ENCODE measurements at regions not wholly inside any gene's neighbourhood (a gene's known extent, or its start where the extent isn't known, plus 50 kb on each side); places are given as distances from the start of the nearest gene placed in this dataset.

- H3K27ac ChIP-seq = no peak overlapping the region
- no peaks in the 10 kb centered on the region for H3K36me3 ChIP-seq
- no peak overlapping the region for H3K4me3 ChIP-seq
- TF ChIP-seq CTCF (IDR thresholded peaks at IDR 0.05) = no peak
- intact Hi-C loops (cut with DNase I) = no loop called here
- H3K4me1 ChIP-seq = no peaks in the 10 kb centered on the region
- H3K9me3 ChIP-seq = no peaks in the 10 kb centered on the region
- no peak for DNase-seq
- H3K9ac ChIP-seq (ENCODE audit: low read depth in 2 of 2, low read length in 2 of 2) = no peak overlapping the region
- H3K27me3 ChIP-seq = no peaks in the 10 kb centered on the region
Measured at GRCh38 chr5:124276166-124276565, 470.3 kb downstream of the ZNF608 start.

GRCh38 chr5:124274949-124275348, 471.5 kb downstream of the ZNF608 start:
- no peaks in the 10 kb centered on the region for H3K9me3 ChIP-seq
- no peaks in the 10 kb centered on the region for H3K36me3 ChIP-seq
- H3K4me3 ChIP-seq = no peak overlapping the region
- H3K9ac ChIP-seq (ENCODE audit: low read depth in 2 of 2, low read length in 2 of 2) = no peak overlapping the region
- H3K27me3 ChIP-seq = no peaks in the 10 kb centered on the region
- TF ChIP-seq CTCF (IDR thresholded peaks at IDR 0.05) = no peak
- H3K4me1 ChIP-seq = no peaks in the 10 kb centered on the region
- DNase-seq = no peak
- intact Hi-C loops (cut with DNase I) = no loop called here
- H3K27ac ChIP-seq = no peak overlapping the region

- intact Hi-C loops (cut with DNase I) = no loop called here
- DNase-seq = no peak
- H3K36me3 ChIP-seq = no peaks in the 10 kb centered on the region
- no peak for TF ChIP-seq CTCF (IDR thresholded peaks at IDR 0.05)
- no peak overlapping the region for H3K4me3 ChIP-seq
- no peak overlapping the region for H3K27ac ChIP-seq
- no peak overlapping the region for H3K9ac ChIP-seq (ENCODE audit: low read depth in 2 of 2, low read length in 2 of 2)
- no peaks in the 10 kb centered on the region for H3K27me3 ChIP-seq
- H3K4me1 ChIP-seq = no peaks in the 10 kb centered on the region
- H3K9me3 ChIP-seq = no peaks in the 10 kb centered on the region
Measured at GRCh38 chr5:124264499-124264898, 481.9 kb downstream of the ZNF608 start.

- Histone ChIP-seq H3K4me3 (no peak overlapping the region), H3K9ac (ENCODE audit: low read depth in 2 of 2, low read length in 2 of 2) (no peak overlapping the region), H3K27me3 (no peaks in the 10 kb centered on the region), H3K4me1 (no peaks in the 10 kb centered on the region), H3K36me3 (no peaks in the 10 kb centered on the region), H3K27ac (no peak overlapping the region), H3K9me3 (no peaks in the 10 kb centered on the region)
- no peak for DNase-seq
- intact Hi-C loops (cut with DNase I) = no loop called here
- TF ChIP-seq CTCF (IDR thresholded peaks at IDR 0.05) = no peak
Measured at GRCh38 chr5:124263680-124264491, 482.6 kb downstream of the ZNF608 start.

GRCh38 chr5:124262991-124263571, 483.4 kb downstream of the ZNF608 start:
- DNase-seq = no peak
- H3K9ac ChIP-seq (ENCODE audit: low read depth in 2 of 2, low read length in 2 of 2) = no peak overlapping the region
- no peaks in the 10 kb centered on the region for H3K36me3 ChIP-seq
- no peaks in the 10 kb centered on the region for H3K9me3 ChIP-seq
- no peaks in the 10 kb centered on the region for H3K4me1 ChIP-seq
- no peak for TF ChIP-seq CTCF (IDR thresholded peaks at IDR 0.05)
- no peak overlapping the region for H3K27ac ChIP-seq
- H3K27me3 ChIP-seq = no peaks in the 10 kb centered on the region
- no peak overlapping the region for H3K4me3 ChIP-seq
- intact Hi-C loops (cut with DNase I) = no loop called here

Measured in colonic mucosa (tissue), 4 donors.